Fibroblast of mammary gland (primary cell): ENCODE measurements at regions not wholly inside any gene's neighbourhood (a gene's known extent, or its start where the extent isn't known, plus 50 kb on each side); places are given as distances from the start of the nearest gene placed in this dataset.

ENCODE experiments used
- DNase-seq: peaks from one replicate; pipeline ENCODE4 v3.0.0-alpha.2; 2010; ENCODE audit warnings: low read depth
- H3K4me3 ChIP-seq: 2 replicates; pipeline ENCODE4 v1.5.1; 2011; ENCODE audit warnings: low read depth, mild to moderate bottlenecking, low read length, moderate library complexity; ENCODE audit not compliant: control insufficient read depth
- TF ChIP-seq, protein P1 (sequence below): conservative IDR thresholded peaks from 2 replicates; pipeline ENCODE4 v1.5.1; 2011; ENCODE audit warnings: low read depth, low read length, inconsistent platforms; ENCODE audit not compliant: control insufficient read depth, insufficient read depth

GRCh38 chr11:13118194-13118593 is 109.1 kb downstream of the RASSF10 start:
- TF ChIP-seq, protein P1, sequence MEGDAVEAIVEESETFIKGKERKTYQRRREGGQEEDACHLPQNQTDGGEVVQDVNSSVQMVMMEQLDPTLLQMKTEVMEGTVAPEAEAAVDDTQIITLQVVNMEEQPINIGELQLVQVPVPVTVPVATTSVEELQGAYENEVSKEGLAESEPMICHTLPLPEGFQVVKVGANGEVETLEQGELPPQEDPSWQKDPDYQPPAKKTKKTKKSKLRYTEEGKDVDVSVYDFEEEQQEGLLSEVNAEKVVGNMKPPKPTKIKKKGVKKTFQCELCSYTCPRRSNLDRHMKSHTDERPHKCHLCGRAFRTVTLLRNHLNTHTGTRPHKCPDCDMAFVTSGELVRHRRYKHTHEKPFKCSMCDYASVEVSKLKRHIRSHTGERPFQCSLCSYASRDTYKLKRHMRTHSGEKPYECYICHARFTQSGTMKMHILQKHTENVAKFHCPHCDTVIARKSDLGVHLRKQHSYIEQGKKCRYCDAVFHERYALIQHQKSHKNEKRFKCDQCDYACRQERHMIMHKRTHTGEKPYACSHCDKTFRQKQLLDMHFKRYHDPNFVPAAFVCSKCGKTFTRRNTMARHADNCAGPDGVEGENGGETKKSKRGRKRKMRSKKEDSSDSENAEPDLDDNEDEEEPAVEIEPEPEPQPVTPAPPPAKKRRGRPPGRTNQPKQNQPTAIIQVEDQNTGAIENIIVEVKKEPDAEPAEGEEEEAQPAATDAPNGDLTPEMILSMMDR = no peak
- peak; percentile 93 for DNase-seq
- no peak overlapping the region for H3K4me3 ChIP-seq

DNA sequence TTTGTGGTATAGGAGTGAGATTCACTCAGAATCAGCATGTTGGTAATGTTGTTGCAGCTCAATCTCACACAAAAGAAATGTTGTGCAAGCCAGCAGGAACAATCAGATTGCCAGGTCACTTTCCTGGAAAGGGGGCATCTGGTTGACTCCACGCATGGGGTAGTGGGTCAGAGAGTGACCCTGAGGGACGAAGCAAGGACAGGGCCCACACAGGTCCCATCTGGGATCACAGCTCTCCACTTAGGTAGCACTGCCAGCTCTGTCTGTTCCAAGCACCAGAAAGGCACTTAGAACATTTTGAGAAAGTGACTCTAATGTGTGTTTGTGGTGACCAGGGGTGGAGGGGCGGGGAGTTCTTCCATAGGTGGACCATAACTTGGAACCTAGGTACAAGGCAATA is 109.5 kb downstream of the RASSF10 start:
- DNase-seq = no peak

GRCh38 chr11:13119361-13119760 is 110.2 kb downstream of the RASSF10 start:
- peak; percentile 41 for DNase-seq
- TF ChIP-seq, protein P1 = no peak
- H3K4me3 ChIP-seq = no peak overlapping the region

More for the DNA sequence above, 109.5 kb downstream of the RASSF10 start:
- no peak overlapping the region for H3K4me3 ChIP-seq
- TF ChIP-seq, protein P1 = no peak

GRCh38 chr11:13119941-13120520 is 110.9 kb downstream of the RASSF10 start:
- TF ChIP-seq, protein P1 = no peak
- H3K4me3 ChIP-seq = no peak overlapping the region
- no peak for DNase-seq

- no peak overlapping the region for H3K4me3 ChIP-seq
- DNase-seq = peak; percentile 82
- TF ChIP-seq, protein P1 = no peak
These were observed 111.6 kb downstream of the RASSF10 start for GRCh38 chr11:13120691-13121090.

DNA sequence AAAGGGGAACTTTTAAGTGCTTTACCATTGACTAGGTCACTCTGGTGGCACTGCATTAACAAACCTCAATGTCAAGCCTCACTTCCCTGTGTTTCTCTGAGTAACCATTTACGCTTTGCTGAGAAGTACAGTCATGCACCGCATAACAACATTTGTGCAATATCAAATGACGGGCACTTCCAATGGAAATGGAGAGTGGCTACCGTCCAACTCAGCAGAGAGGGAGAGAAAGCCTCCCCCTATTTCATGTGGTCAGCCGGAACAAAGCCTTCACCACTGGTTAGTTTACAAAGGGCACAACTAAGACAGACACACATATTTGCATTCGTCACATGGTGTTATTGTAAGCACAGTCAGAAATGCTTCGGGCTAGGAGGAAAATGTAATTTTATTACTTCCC is 117.3 kb downstream of the RASSF10 start:
- DNase-seq = peak; percentile 48
- TF ChIP-seq, protein P1 = no peak
- no peak overlapping the region for H3K4me3 ChIP-seq

DNA sequence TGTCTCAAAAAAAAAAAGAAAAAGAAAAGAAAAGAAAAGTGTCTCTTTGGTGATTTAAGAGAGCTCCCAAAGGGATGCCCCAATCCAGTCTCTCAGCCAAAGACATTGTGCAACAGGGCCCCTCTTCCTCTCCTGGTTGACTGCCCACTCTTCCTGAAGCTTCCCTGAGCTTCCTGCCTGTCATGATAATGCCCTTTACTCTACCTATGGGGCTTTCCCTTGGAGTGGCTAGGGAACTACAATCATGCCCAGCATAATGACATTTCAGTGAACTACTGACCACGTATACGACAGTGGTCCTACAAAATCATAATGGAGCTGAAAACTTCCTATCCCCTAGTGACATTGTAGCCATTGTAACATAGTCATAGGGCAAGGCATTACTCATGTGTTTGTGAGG is 118.0 kb downstream of the RASSF10 start:
- H3K4me3 ChIP-seq = no peak overlapping the region
- DNase-seq = no peak
- TF ChIP-seq, protein P1 = no peak
